ENCODE measurements at regions not wholly inside any gene's neighbourhood (a gene's known extent, or its start where the extent isn't known, plus 50 kb on each side); places are given as distances from the start of the nearest gene placed in this dataset.
A peak's percentile ranks its signal among the peaks of the same experiment; 100 is the strongest.
"Not testable (repeated sequence)": the region's sequence is repeated elsewhere in the genome, so short reads cannot be mapped to it uniquely, and the experiment has no call there.

DNA sequence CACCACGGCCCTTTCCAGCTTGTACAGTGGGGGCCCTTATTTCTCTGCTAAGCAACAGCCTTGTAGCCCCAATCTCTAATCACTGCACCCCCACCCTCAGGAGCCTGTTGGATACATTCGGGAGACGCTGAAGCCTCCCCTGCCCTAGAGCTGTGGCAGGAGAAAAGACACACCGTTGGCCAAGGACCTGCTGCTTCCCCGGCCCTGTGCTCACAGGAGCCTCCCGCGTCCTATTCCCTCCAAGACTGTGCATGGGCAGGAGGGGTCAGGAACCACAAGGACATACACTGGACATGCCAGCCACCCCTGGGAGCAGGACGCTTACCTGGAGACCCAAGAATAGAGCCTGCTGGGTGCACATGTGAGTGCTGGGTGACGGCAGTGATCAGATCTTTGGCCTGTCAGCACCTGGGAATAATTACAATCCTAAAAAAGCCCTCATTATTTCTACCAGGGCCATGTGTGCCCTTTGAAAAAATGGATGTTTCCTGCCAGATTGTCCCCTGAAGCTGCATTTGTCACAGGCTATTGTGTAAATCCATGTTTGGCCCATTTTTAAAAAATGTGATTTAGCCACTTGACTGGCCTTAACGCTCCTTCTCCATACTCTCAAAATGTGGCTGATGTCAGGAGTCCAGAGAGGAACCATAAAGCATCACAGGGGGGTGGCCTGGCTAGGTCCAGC is 590.6 kb downstream of the MATN1 start:
- DNase-seq: no peak

DNA sequence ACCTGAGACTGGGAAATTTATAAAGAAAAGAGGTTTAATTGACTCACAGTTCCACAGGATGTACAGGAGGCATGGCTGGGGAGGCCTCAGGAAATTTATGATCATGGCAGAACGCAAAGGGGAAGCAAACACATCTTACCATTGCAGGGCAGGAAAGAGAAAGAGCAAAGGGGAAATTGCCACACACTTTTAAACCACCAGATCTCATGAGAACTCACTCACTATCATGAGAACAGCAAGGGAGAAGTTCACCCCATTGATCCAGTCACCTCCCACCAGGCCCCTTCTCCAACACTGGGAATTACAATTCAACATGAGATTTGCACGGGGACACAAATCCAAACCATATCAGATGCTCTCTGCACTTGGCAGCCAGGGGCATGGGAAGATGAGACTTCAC is 592.8 kb downstream of the MATN1 start:
- DNase-seq: not testable (repeated sequence)

DNA sequence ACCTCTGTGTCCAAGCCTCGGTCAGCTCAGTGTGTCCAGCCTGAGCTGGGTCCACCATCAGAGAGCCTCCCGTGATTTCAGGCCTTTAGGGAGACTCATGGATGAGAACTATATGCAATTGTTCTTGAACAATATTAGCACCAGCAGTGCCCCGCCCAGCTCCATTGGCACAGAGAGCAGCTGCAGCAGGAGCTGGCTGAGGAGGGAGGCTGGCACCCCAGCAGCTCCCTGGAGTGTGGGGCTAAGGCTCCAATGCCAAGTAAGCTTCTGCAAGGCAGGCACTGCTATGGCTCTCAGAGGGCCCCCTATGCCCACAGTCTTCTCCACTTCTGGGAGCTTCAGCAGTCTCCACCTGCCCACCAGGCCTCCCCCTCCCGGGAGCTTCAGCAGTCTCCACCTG is 593.3 kb downstream of the MATN1 start:
- DNase-seq: no peak

DNA sequence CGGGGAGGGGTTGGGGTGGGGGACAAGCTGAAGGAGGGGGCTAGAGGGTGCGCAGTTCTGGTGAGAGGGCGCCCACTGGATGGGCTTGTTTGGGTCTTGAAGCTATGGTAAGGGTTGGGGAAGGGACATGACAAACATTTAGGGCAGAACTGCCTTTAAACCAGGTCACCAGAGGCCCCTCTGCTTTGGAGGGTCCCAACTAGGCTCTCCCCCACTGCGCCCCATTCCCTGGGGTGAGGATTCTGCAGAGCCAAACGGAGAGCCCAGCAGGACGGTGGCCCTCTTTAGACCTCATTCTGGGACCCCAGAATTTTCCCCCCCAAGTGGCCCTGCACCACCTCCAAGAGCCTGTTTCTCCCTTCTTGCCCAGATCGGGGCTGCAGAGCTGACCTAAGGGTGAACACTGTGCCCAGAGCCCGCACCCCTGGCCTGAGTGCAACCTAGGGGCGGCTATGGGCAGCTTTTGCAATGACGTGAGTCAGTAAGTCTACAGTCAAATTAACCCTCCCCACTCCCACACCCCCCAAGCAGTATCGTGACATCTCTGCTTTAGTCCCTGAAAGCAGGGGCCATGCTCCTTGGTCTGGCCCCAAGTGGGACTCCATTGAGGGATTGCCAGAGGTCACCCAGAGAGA is 593.8 kb downstream of the MATN1 start:
- no peak for DNase-seq

DNA sequence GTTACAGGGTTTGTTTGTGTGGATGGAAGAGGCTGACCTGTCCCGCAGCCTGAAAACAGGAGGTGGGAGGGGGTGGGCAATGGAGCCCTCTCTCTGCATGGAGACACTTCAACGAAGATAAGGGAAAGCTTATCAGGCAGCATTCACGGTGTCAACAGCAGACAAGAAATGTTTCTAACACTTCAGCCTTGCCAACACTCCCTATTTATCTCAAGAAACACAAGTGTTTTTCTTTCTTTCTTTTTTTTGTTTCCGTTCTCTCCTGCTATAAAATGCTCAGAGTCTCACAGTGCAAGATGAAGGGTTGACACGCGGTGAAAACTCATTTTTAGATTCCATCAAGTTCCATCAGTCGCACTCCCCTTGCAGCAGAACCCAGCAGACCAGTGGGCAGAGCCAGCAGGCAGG is 594.4 kb downstream of the MATN1 start:
- no peak for DNase-seq

DNA sequence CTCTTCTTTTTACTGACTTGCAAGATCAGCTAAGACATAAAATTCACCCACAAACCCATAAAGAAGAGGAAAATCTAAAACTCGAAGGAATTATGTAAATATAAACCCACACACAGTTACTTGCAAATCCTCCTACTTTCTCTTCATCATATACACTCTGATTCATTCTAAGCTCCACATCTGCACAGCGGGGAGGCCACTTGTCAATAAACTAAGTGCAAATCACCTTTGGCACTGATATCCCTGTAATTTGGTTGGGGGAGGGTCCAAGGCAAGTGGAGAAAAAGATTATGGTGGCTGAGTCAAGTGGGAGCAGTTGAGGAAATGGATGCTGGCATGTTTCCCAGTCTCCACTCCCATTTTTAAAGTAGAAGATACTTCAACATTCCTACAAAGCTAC is 596.5 kb downstream of the MATN1 start:
- no peak for DNase-seq

DNA sequence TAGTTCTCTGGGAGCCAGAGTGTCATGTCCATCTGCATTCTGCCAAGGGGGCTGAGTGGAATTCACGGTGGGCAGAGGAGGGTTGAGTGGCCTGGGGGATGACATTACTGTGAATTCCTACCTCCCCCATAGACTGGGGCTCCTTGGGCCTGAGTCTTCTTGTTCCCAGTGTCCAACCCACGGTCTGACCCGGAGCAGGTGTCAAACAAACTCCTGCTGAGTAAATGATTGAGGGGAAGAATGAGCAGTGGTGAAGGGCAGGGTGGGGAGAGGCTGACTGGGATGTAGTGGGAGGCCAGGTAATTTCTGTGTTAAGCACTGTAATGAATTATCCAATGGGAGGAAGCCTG is 597.6 kb downstream of the MATN1 start:
- no peak for DNase-seq

DNA sequence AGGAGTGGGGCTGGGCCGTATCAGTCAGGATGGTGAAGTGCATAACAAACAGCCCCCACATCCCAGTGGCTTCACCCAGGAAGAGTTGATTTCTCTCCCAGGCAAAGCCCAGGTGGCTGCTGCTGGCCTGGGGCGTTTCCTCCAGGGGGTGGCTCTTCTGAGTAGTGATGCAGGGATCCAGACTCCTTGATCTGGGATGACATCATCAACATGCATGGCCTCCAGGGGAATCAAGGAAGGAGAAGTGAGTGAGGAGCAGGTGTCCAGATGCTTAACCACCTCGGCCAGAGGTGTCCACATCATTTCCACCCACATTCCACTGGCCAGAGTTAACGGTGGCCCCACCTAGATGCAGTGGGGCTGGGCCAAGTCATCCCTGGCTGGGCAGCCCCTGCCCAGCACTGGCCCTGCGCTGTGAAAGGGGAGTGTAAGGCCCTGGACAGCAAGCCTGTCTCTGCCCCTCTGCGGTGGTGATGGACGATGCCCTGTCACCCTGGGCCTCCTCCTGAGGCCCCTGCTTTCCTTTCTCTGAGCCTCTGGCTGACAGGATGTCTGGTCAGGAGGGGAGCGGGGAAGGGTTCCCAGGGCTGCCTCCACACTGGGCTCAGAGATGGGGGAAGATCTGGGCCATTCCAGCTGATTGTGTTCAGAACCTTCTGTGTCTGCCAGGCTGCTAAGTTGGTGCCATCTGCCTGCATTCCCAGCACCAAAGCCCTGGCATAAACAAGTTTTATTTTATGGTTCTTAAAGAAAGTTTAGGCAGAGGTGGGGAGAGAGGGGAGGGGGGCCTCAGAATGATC is 598.2 kb downstream of the MATN1 start:
- no peak for DNase-seq

DNA sequence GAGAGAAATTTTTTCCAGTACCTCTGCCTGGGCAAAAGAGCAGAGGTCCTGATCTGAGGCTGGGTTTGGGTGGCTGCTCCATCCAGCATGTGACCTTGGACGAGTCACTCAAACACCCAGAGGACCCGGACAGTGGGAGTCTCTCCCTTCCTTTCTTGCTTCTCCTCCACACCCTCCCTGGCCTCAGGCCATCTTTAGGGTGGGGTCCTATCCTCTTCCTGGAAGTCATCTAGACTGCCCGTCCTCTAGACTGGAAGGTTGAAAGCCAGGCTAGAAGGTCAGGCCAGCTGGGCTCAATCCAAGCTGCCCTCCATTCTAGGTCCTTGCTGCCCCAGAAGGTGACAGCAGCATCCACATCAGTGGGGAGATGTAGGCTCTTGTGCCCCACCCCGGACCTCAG is 599.5 kb downstream of the MATN1 start:
- no peak for DNase-seq

DNA sequence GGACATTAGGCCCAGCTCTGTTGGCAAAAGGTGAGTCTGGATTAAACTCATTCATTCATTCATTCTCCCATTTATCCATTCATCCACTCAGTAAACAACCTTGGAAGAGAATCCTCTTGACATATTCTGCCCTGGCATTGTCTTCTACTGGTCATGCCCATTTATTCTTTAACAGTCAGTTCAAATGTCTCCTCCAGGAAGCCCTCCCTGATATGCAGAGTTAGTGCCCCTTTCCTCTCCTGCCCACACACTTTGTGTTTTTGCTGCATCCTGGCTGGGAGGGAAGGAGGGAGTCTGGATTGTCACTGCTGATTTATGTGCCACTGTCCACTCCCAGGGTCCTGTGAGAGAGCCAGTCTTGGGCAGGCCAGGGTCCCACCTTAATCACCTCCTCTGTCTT is 600.3 kb downstream of the MATN1 start:
- no peak for DNase-seq

DNA sequence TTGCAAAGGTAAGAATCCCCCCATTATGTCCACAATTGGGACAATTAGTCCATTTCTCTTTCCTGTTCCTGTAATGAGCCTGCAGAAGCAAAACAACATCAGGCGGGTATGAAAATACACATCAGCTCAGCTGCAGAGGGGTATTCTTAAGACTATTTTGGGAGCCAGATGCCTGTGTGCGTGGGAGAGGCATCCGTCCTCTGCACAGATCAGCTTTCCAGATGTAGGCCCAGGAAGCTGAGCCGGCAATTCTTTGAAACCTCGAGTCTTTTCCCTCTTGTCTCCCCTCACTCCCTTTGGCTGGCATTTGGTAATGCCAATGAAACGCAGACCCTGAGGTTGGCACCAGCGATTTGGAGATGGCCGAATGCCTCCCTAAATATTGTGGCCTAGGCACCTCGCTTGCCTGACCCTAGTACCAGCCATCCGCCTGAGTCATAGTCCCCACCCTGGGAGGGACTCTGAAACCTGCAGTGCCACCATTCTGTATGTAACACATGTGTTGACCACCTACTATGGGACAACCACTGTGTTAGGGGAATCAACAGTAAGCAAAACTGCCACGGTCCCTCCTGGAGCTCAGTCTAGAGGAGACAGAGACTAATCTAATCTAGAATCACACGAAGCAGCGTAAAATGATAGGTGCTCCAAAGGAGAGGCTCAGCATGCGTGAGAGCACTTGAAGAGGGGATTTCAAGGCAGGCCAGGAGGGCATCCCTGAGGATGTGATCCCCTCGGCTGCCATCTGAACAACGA is 603.0 kb downstream of the MATN1 start:
- no peak for DNase-seq

DNA sequence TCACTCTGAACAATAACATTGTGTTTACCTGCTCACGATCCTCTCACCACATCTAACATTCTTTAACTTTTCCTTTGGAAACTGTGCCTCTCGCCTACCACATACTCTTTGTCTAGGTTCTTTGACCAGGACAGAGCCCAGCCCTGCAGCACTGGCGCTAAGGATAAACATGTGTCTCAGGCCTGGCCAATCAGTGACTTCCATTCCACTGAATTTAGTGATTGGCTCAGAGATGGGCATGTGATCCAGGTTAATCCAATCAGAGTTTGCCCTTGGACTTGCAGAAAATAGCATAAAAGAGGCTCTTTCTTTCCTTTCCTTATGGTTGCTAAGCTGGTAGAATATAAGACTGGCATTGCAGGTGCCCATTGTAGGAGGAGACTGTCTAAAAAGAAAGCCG is 605.7 kb downstream of the MATN1 start:
- no peak for DNase-seq

DNA sequence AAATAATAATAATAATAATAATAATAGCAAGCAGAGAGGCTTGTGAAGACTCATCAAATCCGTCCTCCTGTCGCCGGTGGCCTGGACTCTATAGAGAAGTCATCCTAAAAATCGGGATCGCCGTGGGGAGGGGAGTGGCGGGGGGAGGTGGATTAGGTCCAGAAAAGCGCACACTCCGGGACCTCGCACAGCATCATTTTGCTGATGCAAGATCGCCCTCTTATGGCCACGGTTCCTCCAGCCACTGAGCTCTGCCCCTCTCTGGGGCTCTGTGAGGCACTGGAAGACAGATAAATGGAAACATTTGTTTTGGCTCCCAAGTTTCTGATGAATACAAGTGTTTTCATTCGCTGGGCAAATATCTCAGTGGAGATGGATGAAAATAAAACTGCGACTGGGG is 612.0 kb downstream of the MATN1 start:
- peak; percentile 54 to 66 for DNase-seq

DNA sequence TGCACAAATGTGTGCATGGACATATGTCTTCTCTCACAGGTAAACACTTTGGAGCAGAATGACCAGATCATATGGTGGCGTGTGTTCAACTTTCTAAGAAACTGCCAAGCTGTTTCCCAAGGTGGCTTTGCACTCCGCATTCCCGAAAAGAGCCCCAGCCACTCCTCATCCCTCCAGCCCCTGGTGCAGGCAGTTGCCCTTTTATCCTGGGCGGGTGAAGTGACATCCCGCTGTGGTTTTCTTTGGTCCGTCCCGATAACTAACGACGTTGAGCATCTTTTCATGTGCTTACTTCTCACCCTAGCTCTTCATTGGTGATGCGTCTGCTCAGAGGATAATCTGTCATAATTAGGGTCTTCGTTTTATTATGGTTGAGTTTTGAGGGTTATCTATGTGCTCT is 612.5 kb downstream of the MATN1 start:
- no peak for DNase-seq

DNA sequence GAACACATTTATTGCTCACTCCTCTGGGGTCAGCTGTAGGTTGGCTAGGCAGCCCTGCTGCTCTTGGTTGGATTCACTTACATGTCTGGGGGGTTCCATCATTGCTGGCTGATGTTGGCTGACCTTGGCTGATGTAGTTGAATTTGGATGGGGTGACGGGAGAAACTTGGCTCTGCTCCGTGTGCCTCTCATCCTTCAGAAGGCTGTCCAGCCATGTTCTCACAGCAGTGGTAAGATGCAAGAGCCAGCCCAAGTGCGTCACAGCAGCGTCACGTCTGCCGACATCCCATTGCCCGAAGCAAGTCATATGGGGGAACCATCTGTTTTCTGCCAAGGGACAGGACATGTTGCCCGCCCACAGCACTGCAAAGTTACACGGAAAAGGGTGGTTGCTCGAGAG is 613.5 kb downstream of the MATN1 start:
- DNase-seq: no peak

DNA sequence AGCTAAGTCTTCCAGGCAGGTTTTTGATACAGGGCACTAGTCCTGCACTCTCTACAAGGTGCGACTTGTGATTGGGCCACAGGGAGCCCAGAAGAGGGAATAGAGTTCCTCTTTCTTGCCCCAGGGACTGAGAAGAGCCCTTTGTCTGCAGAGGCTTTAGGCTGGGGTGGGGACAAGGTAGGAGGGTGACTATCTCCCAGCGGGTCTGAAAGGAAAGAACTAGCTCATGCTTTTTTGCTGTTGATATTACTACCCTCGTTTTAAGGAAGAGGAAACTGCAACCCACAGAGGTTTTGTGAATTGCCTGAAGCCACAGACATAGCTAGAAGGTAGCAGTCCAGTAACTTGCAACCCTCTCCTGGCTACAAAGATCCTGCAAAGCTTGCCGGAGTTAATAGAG is 615.2 kb downstream of the MATN1 start:
- no peak for DNase-seq

DNA sequence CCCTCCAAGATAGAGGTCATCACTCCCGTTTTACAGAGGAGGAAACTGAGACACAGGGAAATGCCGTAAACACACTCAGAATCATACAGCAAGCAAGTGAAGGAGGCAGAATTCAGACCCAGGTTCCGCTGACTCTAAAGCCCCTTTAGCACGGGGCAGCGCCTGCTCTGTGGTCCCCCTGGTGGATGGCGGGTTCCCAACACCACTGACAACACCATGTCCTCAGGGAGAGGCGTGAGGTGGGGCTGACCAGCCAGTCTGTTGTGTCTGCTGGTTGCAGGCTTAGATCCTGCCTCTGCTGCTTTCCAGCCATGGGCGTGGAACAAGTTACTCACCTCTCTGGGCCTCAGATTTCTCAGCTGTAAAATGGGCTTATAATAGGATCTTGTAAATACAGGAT is 617.3 kb downstream of the MATN1 start:
- peak; percentile 50 to 73 for DNase-seq

DNA sequence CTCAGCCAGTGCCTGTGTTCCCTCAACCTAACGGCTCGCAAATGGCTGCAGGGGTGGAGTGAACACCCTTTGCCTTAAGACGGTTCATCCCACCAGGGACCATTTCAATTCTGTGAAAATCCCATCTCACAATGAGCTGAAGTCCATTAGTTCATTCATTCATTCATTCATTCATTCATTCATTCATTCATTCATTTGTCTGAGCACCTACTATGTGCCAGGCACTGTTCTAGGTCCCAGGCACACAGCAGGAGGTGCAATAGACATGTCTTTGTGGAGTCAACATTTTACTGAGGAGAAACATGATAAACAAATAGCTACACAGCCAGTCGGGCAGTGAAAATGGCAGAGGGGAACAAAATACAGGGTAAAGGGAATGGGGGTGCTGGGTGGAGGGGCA is 618.8 kb downstream of the MATN1 start:
- no peak for DNase-seq

DNA sequence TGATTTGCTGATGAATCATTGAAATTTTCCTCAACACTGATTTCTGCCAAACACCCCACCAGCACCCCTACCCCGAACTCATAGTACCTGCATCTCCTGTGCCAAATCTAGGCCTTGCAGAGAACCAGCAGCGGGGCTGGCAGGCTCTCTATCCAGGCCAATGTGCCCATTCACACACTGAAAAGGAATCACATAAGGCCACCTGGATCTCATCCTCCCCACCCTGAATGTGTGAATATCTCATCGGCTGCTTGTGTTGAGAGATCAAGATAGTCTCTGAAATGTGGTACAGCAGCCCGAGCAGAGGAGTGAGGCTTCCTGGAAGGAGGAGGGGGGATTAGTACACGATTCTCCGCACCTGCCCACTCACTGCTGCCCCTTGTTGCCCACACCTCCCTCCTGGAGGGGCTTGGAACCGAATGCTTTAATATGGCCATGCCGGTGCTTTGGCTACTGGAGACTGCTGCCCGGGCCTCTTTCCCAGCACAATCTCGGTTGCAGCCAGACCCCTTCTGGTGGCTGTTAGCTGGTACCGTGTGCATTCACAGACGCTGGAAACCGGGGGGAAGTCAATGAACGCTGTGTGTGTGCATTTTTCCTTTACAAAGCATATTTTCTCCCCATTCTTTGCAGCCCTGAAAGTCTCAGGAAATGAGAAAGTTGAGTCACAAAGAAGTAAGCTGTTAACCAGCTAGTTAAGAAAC is 619.5 kb downstream of the MATN1 start:
- DNase-seq: no peak

DNA sequence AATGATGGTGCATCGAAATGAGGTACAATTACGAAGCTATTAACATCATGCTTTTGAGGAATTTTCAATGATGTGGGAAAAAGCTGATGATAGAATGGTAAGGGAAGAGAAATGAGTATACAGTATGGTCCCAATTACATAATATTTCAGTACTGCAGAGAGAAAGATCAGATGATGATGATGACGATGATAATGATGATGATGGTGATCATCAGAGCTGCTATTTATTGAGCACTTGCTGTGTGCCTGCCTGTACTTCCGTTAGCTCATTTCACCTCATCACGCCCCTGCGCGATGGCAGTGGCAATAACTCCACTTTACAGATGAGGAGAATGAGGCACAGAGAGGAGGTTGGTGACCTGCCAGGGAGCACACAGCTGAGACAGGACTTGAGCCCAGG is 620.8 kb downstream of the MATN1 start:
- DNase-seq: no peak

DNA sequence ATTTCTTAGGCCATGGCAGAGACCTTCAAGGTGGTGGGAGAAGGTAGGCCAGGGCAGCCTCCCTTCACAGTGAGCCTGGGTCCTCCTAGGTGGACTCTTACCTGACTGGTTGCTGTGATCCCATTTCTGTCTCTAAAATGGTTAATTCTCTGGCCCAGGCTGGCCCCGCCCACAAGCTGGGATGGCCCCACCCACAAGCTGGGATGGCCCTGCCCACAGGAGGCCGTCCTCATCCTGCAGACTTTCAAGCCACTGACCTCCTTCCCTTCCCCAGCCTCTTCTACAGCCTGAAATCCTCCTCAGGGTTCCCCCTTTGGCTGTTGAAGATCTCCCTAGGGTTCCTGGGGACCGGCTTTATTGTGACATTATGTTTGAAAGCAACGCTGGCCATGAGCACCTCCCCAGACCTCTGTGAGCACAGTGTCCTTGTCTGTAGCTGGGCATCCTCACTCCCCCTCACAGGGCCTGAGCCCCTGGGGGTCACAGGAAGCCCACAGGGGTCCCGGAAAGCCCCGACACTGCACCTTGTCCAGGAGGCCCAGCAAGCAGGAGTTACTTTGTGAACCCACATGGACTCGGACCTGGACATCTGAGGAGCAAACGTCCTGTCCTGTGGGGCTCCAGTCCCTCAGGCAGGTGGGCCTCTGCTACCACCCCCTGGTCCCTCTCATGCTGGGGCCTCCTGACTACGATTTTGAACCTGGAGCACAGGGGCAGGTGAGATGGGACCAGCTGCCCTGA is 621.7 kb downstream of the MATN1 start:
- no peak for DNase-seq

DNA sequence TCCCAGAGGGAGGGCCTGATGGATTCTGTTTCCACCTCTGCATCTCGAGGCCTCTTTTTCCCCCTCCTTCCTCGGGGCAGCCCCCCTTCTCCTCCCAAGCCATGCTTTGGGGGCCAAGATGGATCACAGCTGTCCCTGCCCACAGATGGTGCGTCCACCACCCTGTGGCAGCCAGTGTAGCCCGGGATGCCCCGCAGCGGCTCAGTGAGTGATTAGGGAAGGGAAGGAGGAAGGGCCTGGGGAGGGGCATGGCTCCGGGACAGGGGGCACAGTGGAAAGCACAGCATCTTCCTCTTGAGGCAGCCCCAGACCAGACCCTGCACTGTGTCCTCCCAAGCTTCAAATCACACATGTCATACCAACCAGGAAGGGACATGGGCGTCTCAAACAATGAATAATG is 622.4 kb downstream of the MATN1 start:
- DNase-seq: no peak
